ENCODE measurements at regions not wholly inside any gene's neighbourhood (a gene's known extent, or its start where the extent isn't known, plus 50 kb on each side); places are given as distances from the start of the nearest gene placed in this dataset.
"Not testable (repeated sequence)": the region's sequence is repeated elsewhere in the genome, so short reads cannot be mapped to it uniquely, and the experiment has no call there.

DNA sequence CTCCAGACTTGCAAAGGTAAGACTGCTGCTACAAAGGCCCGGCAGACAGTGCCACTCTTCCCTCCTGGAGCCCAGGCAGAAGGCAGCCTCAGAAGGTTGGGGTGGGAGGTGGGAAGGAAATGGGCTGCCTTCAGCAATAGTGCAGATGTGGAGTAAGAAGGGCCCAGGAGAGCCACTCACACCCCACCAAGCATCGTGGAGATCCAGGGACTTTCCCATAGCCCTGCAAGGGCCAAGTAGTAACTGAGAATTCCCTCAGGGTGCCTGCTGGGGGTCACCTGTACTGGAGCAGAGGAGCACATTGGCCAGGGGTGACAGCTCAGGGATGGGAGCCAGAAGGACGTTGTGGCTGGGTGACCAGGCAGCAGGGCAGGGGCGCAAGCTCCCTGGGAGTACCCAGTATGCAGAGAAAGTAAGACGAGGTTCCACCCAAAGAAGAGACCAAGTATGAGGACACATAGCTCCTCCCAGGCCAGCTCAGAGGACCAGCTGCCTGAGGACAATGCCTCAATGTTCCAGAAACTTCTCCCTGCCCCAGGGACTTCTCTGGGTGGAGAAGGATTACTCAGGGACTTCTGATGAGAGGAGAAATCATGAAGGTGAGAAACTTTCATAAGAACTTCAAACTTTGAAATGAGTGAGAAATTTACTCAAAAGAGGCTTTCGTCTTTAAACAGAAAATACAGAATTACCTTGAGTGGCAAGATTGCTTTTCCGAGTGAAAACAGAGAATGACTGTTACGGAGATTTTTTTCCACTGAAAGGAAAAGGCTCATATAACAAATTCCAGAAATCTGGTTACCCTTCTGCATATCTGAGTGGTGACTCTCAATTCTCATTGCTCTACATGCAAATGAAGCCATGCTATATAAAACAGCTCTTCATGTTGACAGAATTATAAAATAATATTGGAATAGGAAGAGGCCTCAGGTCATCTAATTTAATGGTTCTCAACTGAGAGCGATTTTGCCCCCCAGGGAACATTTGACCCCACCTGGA, 87.9 kb upstream of the TRIO start:
- DNase-seq (ENCODE audit: low read depth in 2 of 2), result no peak

DNA sequence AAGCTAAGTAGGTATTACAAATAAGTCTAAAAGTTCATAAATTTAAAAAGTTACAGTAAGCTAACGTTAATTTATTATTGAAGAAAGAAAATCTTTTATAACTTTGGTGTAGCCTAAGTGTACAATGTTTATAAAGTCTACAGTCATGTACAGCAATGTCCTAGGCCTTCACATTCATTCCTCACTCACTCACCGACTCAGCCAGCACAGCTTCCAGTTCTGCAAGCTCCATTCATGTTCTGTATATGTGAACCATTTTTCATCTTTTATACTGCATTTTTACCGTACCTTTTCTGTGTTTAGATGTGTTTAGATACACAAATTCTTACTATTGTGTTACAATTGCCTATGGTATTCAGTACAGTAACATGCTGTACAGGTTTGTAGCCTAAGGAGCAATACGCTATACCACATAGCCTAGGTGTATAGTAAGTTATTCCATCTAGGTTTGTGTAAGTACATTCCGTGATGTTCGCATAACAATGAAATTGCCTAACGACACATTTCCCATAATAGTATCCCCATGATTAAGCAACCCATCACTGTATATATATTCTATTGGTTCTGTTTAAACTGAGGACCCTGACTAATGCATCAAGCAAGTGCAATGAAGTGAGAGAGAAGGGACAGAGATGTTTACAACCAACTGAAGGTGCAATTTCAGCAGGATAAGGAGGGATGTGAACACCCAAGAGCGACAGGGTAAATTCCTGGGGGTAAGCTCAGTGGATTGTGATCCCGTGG, 88.9 kb upstream of the TRIO start:
- DNase-seq (ENCODE audit: low read depth in 2 of 2), result no peak

DNA sequence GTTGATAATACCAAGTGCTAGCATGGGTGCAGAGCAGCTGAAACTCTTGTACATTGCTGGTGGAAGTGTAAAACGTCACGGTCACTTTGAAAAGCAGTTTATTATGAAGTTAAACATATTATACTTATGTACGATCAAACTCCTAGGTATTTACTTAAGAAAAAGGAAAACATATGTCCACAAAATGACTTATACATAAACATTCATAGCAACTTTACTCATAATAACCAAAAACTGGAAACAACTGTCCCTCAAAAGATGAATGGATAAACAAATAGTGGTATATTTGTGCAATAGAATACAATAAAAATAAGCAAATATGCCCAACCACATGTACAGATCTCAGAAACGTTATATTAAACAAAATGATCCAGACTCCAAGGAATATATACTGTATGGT, 92.3 kb upstream of the TRIO start:
- no peak for DNase-seq (ENCODE audit: low read depth in 2 of 2)

DNA sequence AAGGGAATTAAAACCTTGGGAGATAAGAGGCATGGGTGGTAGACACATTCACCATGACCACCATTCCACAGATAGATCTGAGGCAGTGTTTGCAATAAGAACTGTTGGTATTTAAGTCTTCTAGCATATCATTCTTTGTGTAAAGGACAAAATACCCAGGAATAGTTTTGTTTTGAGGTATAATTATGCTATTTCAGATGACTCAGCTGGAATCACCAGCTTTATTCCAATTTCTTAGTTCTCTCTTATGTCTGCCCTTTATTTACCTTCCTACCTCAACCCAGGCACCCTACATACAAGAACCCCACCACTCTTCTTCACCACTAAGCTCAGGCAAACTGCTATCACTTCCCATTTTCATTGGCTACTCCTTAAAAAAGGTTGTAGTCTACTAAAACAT, 94.7 kb upstream of the TRIO start:
- DNase-seq (ENCODE audit: low read depth in 2 of 2), result no peak

DNA sequence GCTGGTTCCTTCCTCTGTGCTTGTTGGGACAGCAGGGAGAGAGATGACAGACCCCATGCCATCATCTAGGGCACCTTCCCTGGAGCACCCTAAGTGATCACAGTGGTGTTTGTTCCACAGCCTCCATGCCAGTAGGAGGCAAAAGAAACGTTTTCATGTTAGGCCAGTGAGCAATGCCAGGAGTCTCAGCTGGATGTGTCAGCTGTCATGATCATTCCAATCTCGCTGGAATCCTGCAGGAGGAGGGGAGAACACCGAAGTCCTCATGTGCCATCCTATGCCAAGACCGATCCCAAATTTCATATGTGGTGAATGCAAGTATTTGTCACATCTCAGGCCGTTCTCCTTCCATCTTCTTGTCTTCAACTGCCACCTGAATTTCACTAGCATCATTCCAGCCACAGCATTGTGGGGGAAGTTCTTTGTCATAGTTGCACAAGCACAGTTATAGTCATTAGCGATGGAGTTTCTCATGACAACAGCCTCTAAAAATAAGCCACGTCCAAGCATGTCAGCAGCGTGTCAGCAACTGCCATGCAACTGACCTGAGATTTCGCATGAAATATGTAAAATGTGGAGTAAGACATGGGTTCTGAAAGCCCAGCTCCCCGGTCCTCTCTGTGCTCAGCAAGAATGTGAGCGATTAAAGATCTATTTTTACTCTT, 97.2 kb upstream of the DNAH5 start:
- no peak for DNase-seq (ENCODE audit: low read depth in 2 of 2)

DNA sequence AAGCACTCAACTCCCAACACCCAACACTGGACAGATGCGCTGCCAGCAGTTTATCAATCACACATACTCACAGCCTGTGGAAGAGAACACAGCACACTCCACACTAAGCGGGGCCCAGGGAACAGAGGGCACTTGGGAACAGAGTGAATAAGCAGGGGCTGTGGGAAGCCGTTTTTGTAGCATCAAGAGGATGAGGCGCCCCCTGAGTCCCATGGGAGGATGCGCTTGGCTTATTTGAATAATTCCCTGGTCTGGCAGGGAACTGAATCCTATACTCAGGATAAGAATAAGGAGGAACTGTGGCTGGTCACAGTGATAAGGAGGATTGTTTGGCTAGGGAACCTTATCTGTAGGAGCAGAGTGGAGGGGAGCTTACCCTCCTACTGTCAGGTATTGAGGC, 96.1 kb upstream of the DNAH5 start:
- no peak for DNase-seq (ENCODE audit: low read depth in 2 of 2)

DNA sequence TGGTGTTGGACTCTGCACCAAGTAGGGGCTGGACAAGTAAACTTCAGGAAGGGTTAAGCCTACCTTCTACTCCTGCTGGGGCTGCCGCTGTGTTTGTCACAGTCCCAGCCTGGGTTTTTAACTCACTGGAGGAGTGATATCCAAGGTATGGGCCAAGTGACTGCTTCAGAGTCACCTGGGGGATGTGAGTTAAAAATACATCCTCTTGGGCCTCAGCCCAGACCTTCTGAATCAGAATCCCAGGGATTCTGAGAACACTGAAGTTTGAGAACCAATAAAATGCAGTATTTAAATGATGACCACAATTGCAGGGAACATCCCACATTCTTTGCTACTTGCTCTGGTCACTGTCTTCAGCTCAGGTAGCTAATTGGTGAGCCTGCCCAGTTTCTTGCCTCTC, 95.1 kb upstream of the DNAH5 start:
- DNase-seq (ENCODE audit: low read depth in 2 of 2), result no peak

DNA sequence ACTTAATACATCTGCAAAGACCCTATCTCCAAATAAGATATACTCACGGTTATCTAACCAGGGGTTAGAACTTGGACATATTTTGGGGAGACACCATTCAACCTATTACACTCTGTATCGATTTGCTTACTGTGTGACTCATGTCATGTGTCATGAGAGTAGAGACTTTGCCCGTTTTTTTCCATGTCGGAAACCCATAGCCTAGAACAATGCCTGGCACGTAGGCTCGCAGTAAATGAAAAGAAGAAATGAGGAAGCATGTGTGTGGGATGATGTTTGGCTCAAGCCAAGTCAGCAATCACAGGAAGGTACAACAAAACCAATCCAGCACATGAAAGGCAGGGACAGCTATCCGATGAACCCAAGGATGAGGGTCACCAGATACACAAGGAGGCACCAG, 94.6 kb upstream of the DNAH5 start:
- DNase-seq (ENCODE audit: low read depth in 2 of 2), result no peak

DNA sequence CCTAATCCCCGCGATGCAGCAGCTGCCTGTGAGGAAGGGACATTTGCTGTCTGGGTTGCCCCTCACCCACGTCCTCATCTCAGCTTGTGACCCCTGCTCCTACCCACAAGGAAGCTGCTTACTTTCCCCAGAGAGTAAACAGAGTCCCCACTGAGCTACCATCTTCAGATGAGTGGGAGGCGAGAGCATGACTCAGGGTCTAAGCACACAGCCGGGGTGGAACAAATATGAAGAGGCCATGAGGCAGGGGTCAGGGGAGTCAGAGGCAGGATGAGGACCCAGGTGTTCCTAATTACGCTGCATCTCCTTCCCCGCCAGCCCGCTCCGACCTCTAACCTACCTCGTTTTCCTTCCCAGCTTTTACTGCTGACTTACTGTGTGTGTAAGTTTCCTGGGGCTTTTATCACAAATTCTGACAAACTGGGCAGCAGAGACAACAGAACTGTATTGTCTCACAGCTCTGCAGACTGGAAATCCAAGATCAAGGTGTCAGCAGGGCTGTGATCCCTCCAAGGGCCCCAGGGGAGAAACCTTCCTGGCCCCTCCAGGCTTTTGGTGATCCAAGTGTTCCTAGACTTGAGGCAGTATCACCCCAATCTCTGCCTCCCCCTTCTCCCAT, 94.0 kb upstream of the DNAH5 start:
- no peak for DNase-seq (ENCODE audit: low read depth in 2 of 2)

DNA sequence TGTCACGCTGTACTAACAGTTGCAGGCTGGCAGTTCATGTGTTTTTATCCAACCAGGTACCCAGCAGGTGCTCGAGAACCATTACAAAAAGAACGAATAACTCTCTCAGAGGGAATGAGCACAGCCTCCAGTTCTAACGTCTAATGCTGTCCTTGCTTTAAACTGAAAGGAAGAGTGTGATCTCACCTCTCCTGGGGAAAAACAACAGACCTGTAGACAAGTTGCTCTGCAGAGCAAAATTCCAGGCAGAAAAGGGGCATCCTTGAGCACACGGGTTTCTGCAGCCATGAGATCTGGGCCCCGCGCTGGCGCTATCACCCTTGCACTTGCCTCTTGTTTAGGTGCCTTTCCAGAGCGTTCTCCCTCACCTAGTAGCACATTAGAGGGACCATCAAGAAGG, 92.5 kb upstream of the DNAH5 start:
- no peak for DNase-seq (ENCODE audit: low read depth in 2 of 2)

DNA sequence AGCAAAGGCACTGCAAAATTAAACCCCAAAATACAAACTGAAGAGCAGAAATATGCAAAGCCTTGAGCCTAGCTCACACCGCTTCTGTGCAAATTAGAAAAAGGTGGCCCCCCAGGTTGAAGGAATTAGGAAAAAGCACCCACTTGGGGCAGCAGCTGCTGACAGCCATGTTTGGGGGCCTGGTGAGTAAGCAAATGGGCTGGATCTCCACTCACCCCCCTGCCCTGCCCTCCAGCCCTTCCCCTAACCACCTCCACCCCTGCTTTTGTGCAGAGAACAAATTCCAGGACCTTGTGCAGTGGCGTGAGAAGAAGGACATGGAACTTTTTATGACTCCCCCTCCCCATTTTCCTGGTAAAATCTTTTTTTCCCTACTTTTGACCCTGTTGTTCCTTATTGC, 92.0 kb upstream of the DNAH5 start:
- DNase-seq (ENCODE audit: low read depth in 2 of 2), result no peak

DNA sequence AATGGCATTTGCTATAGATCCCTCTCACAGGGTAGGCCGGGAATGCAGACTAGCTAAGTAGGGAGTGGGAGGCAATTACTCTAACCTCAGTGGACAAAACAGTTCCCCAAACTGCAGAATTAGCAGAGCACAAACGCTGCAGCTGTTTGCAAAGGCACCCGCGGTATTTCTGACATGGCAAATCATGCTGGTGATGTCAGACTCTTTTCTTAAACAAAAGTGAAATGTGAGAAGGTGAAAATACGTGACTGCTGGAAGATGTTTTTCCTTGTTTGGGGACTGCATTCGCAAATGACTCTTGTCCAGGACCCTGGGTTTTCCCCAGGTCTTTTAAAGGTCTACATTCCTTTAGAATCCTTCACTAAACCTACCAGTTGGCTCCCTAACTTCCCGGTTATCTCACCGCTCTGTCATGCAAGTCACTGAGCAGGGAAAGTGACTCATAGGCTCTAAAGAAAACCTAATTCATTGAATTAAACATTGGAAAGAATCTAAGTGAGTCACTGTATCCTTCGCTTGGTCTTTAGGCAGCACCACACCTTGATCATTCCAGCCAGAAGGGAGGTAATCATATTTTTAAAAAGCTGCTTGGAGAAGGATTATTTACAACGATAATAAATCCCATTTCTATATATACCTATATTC, 91.5 kb upstream of the DNAH5 start:
- no peak for DNase-seq (ENCODE audit: low read depth in 2 of 2)

DNA sequence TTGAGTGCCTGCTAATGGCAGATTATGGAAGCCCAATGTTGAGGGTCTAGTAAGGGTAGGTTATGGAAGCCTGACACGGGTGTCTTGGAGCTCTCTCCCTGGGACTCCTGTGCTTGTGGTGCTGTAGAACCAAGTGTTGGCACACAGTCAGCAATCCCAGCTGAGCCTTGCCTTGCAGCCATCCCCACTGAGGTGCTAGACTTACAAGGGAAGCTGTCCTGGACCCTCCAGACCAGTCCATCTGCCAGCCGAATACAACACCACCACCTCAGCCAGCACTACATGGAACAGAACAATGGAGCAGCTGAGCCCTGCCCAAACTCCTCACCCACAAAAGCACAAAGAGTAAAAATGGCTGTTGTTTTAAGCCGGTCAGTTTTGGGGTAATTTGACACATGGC, 90.5 kb upstream of the DNAH5 start:
- no peak for DNase-seq (ENCODE audit: low read depth in 2 of 2)

DNA sequence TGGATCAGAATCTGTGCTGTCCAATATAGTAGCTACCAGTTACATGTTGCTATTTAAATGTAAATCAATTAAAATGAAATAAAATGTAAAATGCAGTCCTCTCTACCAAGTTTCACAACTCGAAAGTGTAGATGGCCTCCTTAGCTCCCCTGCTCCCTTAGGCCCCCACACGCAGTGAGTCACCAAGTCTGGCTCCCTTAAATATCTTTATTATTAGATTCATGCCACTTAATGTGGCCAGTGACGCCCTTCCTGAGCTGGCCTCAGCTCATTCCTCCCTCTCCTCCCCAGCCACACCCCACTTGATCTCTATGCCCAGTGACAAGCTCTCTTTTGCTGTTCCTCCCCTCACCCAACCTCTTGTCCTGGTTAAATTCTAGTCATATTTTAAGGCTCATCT, 88.4 kb upstream of the DNAH5 start:
- DNase-seq (ENCODE audit: low read depth in 2 of 2), result no peak

DNA sequence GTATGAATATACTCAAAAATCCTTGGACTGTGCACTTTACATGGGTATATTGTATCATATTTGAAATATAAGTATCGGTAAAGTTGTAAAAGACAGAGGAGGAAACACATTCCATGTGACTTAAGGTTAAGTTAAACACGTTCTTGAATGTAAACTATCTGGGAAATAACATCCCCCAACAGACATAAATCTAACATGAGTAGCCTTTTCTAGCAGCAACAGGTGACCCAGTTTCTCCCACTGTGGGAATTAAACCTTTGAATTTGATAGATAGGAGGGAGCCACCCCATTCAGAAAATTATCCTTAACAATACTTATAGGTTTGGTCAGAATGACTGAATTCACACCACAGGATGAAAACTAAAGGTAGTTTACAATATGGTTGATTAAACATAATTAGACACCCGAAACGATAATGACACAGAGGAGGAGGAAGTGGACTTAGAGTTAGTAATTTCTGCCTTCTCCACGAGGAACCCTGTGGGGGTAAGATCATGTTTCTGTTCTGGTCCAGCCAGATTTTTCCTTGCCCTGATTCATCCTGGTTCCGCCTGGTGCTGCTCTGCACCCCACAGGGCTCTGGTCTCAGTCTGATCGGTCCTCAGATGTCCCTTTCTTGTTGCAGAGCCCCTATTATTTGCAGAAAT, 84.6 kb upstream of the DNAH5 start:
- no peak for DNase-seq (ENCODE audit: low read depth in 2 of 2)

DNA sequence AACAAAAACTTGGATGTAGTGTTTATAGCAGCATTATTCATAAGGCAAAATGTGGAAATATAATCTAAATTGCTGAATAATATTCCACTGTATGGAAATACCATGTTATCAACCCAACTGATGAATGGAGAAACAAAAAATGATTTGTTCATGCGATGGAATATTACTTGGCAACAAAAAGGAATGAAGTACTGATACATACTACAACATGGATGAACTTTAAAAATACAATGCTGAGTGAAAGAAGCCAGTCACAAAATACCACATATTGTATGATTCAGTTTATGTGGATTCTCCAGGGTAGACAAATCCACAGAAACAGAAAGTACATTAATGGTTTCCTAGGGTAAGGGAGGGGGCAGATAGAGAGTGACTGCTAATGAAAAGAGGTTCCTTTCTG, 83.7 kb upstream of the DNAH5 start:
- no peak for DNase-seq (ENCODE audit: low read depth in 2 of 2)

DNA sequence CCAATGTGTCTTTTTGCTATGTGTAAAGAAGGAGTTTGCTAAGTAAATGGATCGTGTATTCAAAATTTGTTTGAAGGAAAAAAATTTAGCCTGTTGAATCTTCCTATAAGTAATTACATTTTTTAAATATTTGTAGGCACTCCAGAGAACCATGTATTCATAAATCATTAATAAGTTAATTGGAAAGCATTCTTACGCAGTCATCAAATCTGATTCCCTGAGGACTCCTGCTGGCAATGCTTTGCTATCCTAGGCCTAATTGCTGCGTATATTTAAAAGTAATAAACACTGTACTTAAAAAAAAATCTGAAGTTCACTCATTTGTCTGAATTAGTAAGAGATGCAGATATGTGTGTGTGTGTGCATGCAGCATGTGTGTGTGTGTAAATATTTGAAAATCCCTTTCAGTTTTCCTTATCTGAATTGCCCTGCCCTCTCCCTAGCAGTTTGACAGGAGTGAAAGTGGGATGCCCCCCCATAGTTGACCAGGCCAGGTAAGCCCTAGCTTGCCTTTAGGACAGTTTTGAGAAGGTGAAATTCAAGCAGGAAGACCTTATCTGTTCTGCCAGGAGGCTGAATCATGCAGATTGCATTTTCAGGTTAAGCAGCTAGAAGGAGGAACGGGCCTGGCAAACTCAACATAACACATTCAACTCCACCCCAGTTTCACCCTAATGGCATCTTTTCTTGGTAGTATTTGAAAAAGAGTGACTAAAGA, 81.2 kb upstream of the DNAH5 start:
- DNase-seq (ENCODE audit: low read depth in 2 of 2), result no peak

DNA sequence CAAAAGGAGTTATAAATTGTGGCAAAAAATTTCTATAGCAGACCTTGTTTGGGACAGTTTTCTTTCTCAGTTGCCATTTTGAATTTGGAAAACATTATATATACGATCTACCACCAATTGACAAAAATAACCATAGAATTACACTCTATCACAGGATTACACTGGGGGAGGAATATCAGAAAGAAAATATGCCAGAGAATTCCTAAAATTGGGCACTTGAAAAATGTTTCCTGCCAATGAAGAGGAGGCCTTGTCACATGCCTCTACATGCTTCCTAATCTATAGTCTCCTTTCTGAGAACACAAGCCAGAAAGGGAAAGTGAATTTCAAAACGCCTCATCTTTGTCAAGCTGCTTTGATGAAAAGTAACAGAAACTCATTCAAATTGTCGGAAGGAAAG, 78.5 kb upstream of the DNAH5 start:
- no peak for DNase-seq (ENCODE audit: low read depth in 2 of 2)

DNA sequence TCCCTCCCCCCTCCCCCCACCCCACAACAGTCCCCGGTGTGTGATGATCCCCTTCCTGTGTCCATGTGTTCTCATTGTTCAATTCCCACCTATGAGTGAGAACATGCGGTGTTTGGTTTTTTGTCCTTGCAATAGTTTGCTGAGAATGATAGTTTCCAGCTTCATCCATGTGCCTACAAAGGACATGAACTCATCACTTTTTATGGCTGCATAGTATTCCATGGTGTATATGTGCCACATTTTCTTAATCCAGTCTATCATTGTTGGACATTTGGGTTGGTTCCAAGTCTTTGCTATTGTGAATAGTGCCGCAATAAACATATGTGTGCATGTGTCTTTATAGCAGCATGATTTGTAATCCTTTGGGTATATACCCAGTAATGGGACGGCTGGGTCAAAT, 76.5 kb upstream of the DNAH5 start:
- DNase-seq (ENCODE audit: low read depth in 2 of 2), result not testable (repeated sequence)

DNA sequence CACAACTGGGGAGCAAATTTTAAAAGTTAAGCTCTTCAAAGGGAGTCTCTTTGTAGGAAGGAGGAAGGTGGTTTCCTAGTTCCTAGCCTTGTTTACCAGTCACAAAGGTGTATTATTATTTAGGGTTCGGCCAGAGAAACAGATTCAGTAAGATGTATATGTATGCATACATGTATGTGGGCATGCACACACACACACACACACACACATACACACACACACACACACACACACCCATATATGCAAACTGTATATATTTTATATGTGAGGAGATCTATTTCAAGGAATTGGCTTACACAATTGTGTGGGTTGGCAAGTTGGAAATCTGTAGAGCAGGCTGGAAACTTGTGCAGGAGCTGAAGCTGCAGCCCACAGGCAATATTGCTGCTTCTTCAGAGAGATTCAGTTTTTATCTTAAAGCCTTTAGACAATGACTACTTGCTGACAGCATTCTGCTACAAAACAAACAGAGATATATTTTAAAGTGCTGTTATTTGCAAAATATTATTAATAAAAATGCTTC, 75.3 kb upstream of the DNAH5 start:
- no peak for DNase-seq (ENCODE audit: low read depth in 2 of 2)
